K562 (cell line): ENCODE measurements at regions not wholly inside any gene's neighbourhood (a gene's known extent, or its start where the extent isn't known, plus 50 kb on each side); places are given as distances from the start of the nearest gene placed in this dataset.

Source experiments
- ATAC-seq: fragments of 200-7000 bp; cut with Tn5 transposase; 3 replicates; pipeline ENCODE4 v1.9.1; 2020; ENCODE audit warnings: moderate library complexity
- BruUV-seq: library from RNA; stranded (reverse); fragments of 400-500 nt; replicated peaks from 2 replicates; lab custom pipeline; 2021; lab: Mats Ljungman, UMichigan
- CTCF ChIA-PET: fragments of 300-600 bp; formaldehyde crosslinking; extraction: SDS; loops from one replicate; lab custom pipeline; 2021; ENCODE audit warnings: low intra/inter-chr PET ratio; lab: Yijun Ruan, JAX
- POLR2A ChIA-PET: fragments of 300-600, 350-650 bp; sonication (Branson Sonifier 250); formaldehyde crosslinking; extraction: SDS; loops from one replicate; lab custom pipeline; 2021; ENCODE audit warnings: antibody characterized with exemption, inconsistent platforms; lab: Yijun Ruan, JAX
- DNase-seq, 4 experiments: peaks; one replicate each; pipeline versions ENCODE4 v3.0.0 to v3.0.0-alpha.2; 2011 to 2018; ENCODE audit warnings: low spot score in 3 of 4, mixed read lengths in 3 of 4; ENCODE audit errors: extremely low read depth in 1 of 4
- FAIRE-seq: peaks from 2 replicates; lab custom pipeline; 2011; peaks lifted over from hg19 to GRCh38; lab: Jason Lieb, UNC
- H2AFZ ChIP-seq: 2 replicates; pipeline ENCODE4 v1.6.0; 2011; ENCODE audit warnings: low read depth, low read length, control low read depth, inconsistent platforms
- H3K27ac ChIP-seq: fragments of 200-600 bp; 3 replicates; pipeline ENCODE4 v1.8.0; 2011; ENCODE audit warnings: low read depth, mild to moderate bottlenecking, control low read depth, inconsistent platforms, low read length, moderate library complexity, mixed read lengths; ENCODE audit errors: extremely low read depth
- H3K27me3 ChIP-seq, 2 experiments: fragments of 300-600 bp in 1 of 2; 2 replicates in 1 of 2; 3 replicates in 1 of 2; pipeline versions ENCODE4 v1.6.0 to v1.8.0; 2011; ENCODE audit warnings: inconsistent platforms in 2 of 2, low read length in 2 of 2, mild to moderate bottlenecking in 1 of 2, mixed read lengths in 1 of 2, moderate library complexity in 1 of 2; ENCODE audit not compliant: control insufficient read depth in 2 of 2, insufficient read depth in 2 of 2
- H3K36me3 ChIP-seq: fragments of 300-600 bp; 3 replicates; pipeline ENCODE4 v1.8.0; 2011; ENCODE audit warnings: mild to moderate bottlenecking, low read length, inconsistent platforms; ENCODE audit not compliant: control insufficient read depth, insufficient read depth
- H3K4me1 ChIP-seq, 2 experiments: fragments of 200-600 bp in 1 of 2; replicated peaks in 1 of 2; 2 replicates in 1 of 2; 3 replicates in 1 of 2; pipeline versions ENCODE4 v1.5.1 to v1.8.0; 2011; ENCODE audit warnings: inconsistent platforms in 2 of 2, low read length in 2 of 2, mild to moderate bottlenecking in 1 of 2, mixed read lengths in 1 of 2, moderate library complexity in 1 of 2; ENCODE audit not compliant: control insufficient read depth in 2 of 2, insufficient read depth in 2 of 2
- H3K4me2 ChIP-seq: 2 replicates; pipeline ENCODE4 v1.6.1; 2011; ENCODE audit warnings: low read length, control low read depth, inconsistent platforms, mixed read lengths; ENCODE audit not compliant: insufficient read depth
- H3K4me3 ChIP-seq: fragments of 200-600 bp; sonication (generic), shearing (Covaris generic); 2 replicates; pipeline ENCODE4 v1.5.1; 2016; ENCODE audit warnings: control low read depth, inconsistent platforms
- H3K79me2 ChIP-seq: fragments of 200-600 bp; 3 replicates; pipeline ENCODE4 v1.8.0; 2011; ENCODE audit warnings: low read length, inconsistent platforms; ENCODE audit not compliant: control insufficient read depth, insufficient read depth
- H3K9ac ChIP-seq, 2 experiments: 2 replicates each; pipeline versions ENCODE4 v1.6.0 to v1.6.1; 2011; ENCODE audit warnings: low read depth in 2 of 2, low read length in 2 of 2, control low read depth in 1 of 2, inconsistent platforms in 1 of 2, mild to moderate bottlenecking in 1 of 2, mixed read lengths in 1 of 2; ENCODE audit not compliant: insufficient read depth in 1 of 2
- H3K9me1 ChIP-seq: one replicate; pipeline ENCODE4 v1.6.0; 2011; ENCODE audit warnings: inconsistent platforms, mild to moderate bottlenecking, low read length, moderate library complexity; ENCODE audit not compliant: control insufficient read depth, insufficient read depth
- H3K9me3 ChIP-seq: replicated peaks from 2 replicates; pipeline ENCODE4 v1.5.1; 2011; ENCODE audit warnings: low read depth, low read length, inconsistent platforms; ENCODE audit not compliant: control insufficient read depth, insufficient read depth
- H4K20me1 ChIP-seq: replicated peaks from 2 replicates; pipeline ENCODE4 v1.6.1; 2011; ENCODE audit warnings: low read length, inconsistent platforms, mixed read lengths; ENCODE audit not compliant: control insufficient read depth, insufficient read depth
- CSDE1 ChIP-seq, 2 experiments: fragments of 450-650 bp; IDR thresholded peaks; 2 replicates each; pipeline ENCODE4 v1.6.1; 2016; ENCODE audit warnings: mild to moderate bottlenecking in 1 of 2
- CTCF ChIP-seq, 3 experiments: IDR thresholded peaks in 2 of 3; conservative IDR thresholded peaks in 1 of 3; 2 replicates each; pipeline ENCODE4 v1.5.1; 2011 to 2012; ENCODE audit warnings: low read length in 3 of 3, mild to moderate bottlenecking in 3 of 3, control low read depth in 2 of 3, improper control_type of control experiment in 1 of 3, inconsistent platforms in 1 of 3, low read depth in 1 of 3, mixed read lengths in 1 of 3, moderate library complexity in 1 of 3; ENCODE audit not compliant: insufficient read depth in 2 of 3
- FOXM1 ChIP-seq, 2 experiments: fragments of 450-650 bp in 1 of 2; sonication (generic) in 1 of 2; formaldehyde crosslinking in 1 of 2; IDR thresholded peaks; 2 replicates each; pipeline versions ENCODE4 v1.6.1 to v1.9.0; 2017 to 2022; ENCODE audit warnings: low read depth in 2 of 2, mild to moderate bottlenecking in 2 of 2, missing genetic modification reagents in 1 of 2, moderate library complexity in 1 of 2
- NFXL1 ChIP-seq: fragments of 450-650 bp; formaldehyde crosslinking; IDR thresholded peaks from 2 replicates; pipeline ENCODE4 v1.4.0; 2021; ENCODE audit warnings: mild to moderate bottlenecking
- TRIM28 ChIP-seq: fragments of 450-650 bp; IDR thresholded peaks from 2 replicates; pipeline ENCODE4 v1.6.1; 2017
- ZZZ3 ChIP-seq: fragments of 450-650 bp; IDR thresholded peaks from 2 replicates; pipeline ENCODE4 v1.6.1; 2016; ENCODE audit warnings: antibody characterized with exemption, mild to moderate bottlenecking, moderate library complexity
- in situ Hi-C: fragments of 300-500 bp; cut with MboI; formaldehyde crosslinking; loops from 4 replicates; pipeline ENCODE4 v1.15.0; 2018; ENCODE audit warnings: inconsistent platforms, mixed read lengths
- intact Hi-C: fragments of 100-400 bp; cut with micrococcal nuclease; formaldehyde crosslinking; loops from 2 replicates; pipeline ENCODE4 v1.14.2; 2022

GRCh38 chr11:122059565-122059964 is 56.5 kb downstream of the BLID start:
- no peaks in the 10 kb centered on the region for H3K4me1 ChIP-seq
- POLR2A ChIA-PET, result no interaction called here
- no peaks in the 10 kb centered on the region for H3K9me1 ChIP-seq
- H3K9me3 ChIP-seq, result no peaks in the 10 kb centered on the region
- H3K4me2 ChIP-seq, result no peak overlapping the region
- no peak for TF ChIP-seq CSDE1 (IDR thresholded peaks at IDR 0.05)
- TF ChIP-seq FOXM1 (IDR thresholded peaks at IDR 0.05; ENCODE audit: low read depth), result no peak
- no peak for TF ChIP-seq FOXM1 (CRISPR knock-in tag; IDR thresholded peaks at IDR 0.05; ENCODE audit: low read depth)
- TF ChIP-seq NFXL1 (CRISPR knock-in tag), result no peak
- 0 out of 2 replicates have a peak, but pooled peaks have one; percentile 28 for TF ChIP-seq TRIM28
- no peak for TF ChIP-seq ZZZ3
- no peak for TF ChIP-seq CTCF (IDR thresholded peaks at IDR 0.05 in 2 of 3, conservative IDR thresholded peaks at IDR 0.05 in 1 of 3; ENCODE audit: insufficient read depth in 2 of 3, low read depth in 1 of 3, low read length in 3 of 3)
- TF ChIP-seq, all 486 proteins: peak for 1
- no peak overlapping the region for H3K27ac ChIP-seq
- no peak for ATAC-seq
- no peak overlapping the region for H2AFZ ChIP-seq
- CTCF ChIA-PET, result no interaction called here
- in situ Hi-C loops (no loop called here), intact Hi-C loops (no loop called here)
- no peaks in the 10 kb centered on the region for H3K79me2 ChIP-seq
- BruUV-seq, result no TSS peak
- no peak overlapping the region for H3K9ac ChIP-seq
- no peaks in the 10 kb centered on the region for H3K27me3 ChIP-seq
- H3K4me3 ChIP-seq, result no peak overlapping the region
- no peak for FAIRE-seq
- H3K36me3 ChIP-seq, result no peaks in the 10 kb centered on the region
- no peaks in the 10 kb centered on the region for H4K20me1 ChIP-seq
- DNase-seq, result no peak
